ENCODE measurements at regions not wholly inside any gene's neighbourhood (a gene's known extent, or its start where the extent isn't known, plus 50 kb on each side); places are given as distances from the start of the nearest gene placed in this dataset.

- Histone ChIP-seq H3K79me2 (ENCODE audit: low read depth) (no peaks in the 10 kb centered on the region), H3K36me3 (ENCODE audit: low read depth) (no peaks in the 10 kb centered on the region), H3K4me3 (no peak overlapping the region), H3K27me3 (ENCODE audit: insufficient read depth, low read depth) (no peaks in the 10 kb centered on the region), H3K9me3 (ENCODE audit: insufficient read depth, low read depth) (no peaks in the 10 kb centered on the region), H3F3A (ENCODE audit: insufficient read depth, low read depth) (no peaks in the 10 kb centered on the region), H4K20me1 (ENCODE audit: insufficient read depth) (no peaks in the 10 kb centered on the region), H3K4me1 (replicated peaks; ENCODE audit: insufficient read depth) (no peaks in the 10 kb centered on the region), H3K4me2 (no peak overlapping the region), H2AFZ (no peak overlapping the region), H3K9me2 (ENCODE audit: insufficient read depth) (no peaks in the 10 kb centered on the region), H3K27ac (no peak overlapping the region)
- ChIA-PET POLR2A (ENCODE audit: unreplicated experiment) (no interaction called here), CTCF (no interaction called here)
- BruUV-seq (replicated peaks), result no TSS peak
- TF ChIP-seq EZH2 (IDR thresholded peaks at IDR 0.05; ENCODE audit: low read depth), result no peak
- TF ChIP-seq, protein P1, sequence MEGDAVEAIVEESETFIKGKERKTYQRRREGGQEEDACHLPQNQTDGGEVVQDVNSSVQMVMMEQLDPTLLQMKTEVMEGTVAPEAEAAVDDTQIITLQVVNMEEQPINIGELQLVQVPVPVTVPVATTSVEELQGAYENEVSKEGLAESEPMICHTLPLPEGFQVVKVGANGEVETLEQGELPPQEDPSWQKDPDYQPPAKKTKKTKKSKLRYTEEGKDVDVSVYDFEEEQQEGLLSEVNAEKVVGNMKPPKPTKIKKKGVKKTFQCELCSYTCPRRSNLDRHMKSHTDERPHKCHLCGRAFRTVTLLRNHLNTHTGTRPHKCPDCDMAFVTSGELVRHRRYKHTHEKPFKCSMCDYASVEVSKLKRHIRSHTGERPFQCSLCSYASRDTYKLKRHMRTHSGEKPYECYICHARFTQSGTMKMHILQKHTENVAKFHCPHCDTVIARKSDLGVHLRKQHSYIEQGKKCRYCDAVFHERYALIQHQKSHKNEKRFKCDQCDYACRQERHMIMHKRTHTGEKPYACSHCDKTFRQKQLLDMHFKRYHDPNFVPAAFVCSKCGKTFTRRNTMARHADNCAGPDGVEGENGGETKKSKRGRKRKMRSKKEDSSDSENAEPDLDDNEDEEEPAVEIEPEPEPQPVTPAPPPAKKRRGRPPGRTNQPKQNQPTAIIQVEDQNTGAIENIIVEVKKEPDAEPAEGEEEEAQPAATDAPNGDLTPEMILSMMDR (conservative IDR thresholded peaks at IDR 0.05), result no peak
- intact Hi-C loops (cut with micrococcal nuclease; ENCODE audit: unreplicated experiment), result no loop called here
- no peak for DNase-seq
Measured at GRCh38 chr13:76654263-76654662, 231.9 kb downstream of the KCTD12 start.

DNA sequence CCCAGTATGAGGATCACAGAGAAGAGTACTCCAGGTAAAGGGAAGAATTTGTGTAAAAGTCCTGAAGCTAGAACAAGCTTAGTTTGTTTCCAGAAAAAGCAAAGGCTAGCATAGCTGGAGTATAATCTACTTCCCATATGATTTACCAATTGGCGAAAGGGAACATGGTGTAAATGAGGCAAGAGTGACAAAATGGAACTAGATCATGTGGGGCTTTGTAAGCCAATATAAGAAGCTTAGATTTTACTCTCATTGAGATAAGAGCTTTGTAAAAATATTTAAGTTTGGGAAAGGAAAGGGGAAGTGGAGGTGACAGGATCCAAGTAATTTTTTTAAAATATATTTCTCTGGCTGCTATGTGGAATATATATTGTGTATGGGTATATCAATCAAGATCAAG is 234.9 kb downstream of the KCTD12 start:
- no peaks in the 10 kb centered on the region for H3K9me2 ChIP-seq (ENCODE audit: insufficient read depth)
- no peaks in the 10 kb centered on the region for H3K9me3 ChIP-seq (ENCODE audit: insufficient read depth, low read depth)
- H2AFZ ChIP-seq, result no peak overlapping the region
- H3K4me2 ChIP-seq, result no peak overlapping the region
- BruUV-seq (replicated peaks), result no TSS peak
- H3K27ac ChIP-seq, result no peak overlapping the region
- ChIA-PET CTCF (no interaction called here), POLR2A (ENCODE audit: unreplicated experiment) (no interaction called here)
- no peaks in the 10 kb centered on the region for H3K27me3 ChIP-seq (ENCODE audit: insufficient read depth, low read depth)
- H3K4me3 ChIP-seq, result no peak overlapping the region
- no peaks in the 10 kb centered on the region for H3K4me1 ChIP-seq (replicated peaks; ENCODE audit: insufficient read depth)
- no peaks in the 10 kb centered on the region for H3K36me3 ChIP-seq (ENCODE audit: low read depth)
- H3K79me2 ChIP-seq (ENCODE audit: low read depth), result no peaks in the 10 kb centered on the region
- DNase-seq, result no peak
- intact Hi-C loops (cut with micrococcal nuclease; ENCODE audit: unreplicated experiment), result no loop called here
- H4K20me1 ChIP-seq (ENCODE audit: insufficient read depth), result no peaks in the 10 kb centered on the region
- no peaks in the 10 kb centered on the region for H3F3A ChIP-seq (ENCODE audit: insufficient read depth, low read depth)
- TF ChIP-seq, protein P1 (conservative IDR thresholded peaks at IDR 0.05), result no peak
- TF ChIP-seq EZH2 (IDR thresholded peaks at IDR 0.05; ENCODE audit: low read depth), result no peak

- CTCF ChIA-PET, result no interaction called here
- no peaks in the 10 kb centered on the region for H3K9me3 ChIP-seq (ENCODE audit: insufficient read depth, low read depth)
- no peaks in the 10 kb centered on the region for H3K9me2 ChIP-seq (ENCODE audit: insufficient read depth)
- no peaks in the 10 kb centered on the region for H3K27me3 ChIP-seq (ENCODE audit: insufficient read depth, low read depth)
- no peak overlapping the region for H3K27ac ChIP-seq
- intact Hi-C loops (cut with micrococcal nuclease; ENCODE audit: unreplicated experiment), result no loop called here
- H3K36me3 ChIP-seq (ENCODE audit: low read depth), result no peaks in the 10 kb centered on the region
- H4K20me1 ChIP-seq (ENCODE audit: insufficient read depth), result no peaks in the 10 kb centered on the region
- TF ChIP-seq, protein P1 (conservative IDR thresholded peaks at IDR 0.05), result no peak
- TF ChIP-seq EZH2 (IDR thresholded peaks at IDR 0.05; ENCODE audit: low read depth), result no peak
- DNase-seq, result no peak
- no peak overlapping the region for H3K4me2 ChIP-seq
- no peaks in the 10 kb centered on the region for H3K4me1 ChIP-seq (replicated peaks; ENCODE audit: insufficient read depth)
- no peaks in the 10 kb centered on the region for H3F3A ChIP-seq (ENCODE audit: insufficient read depth, low read depth)
- no peak overlapping the region for H2AFZ ChIP-seq
- no TSS peak for BruUV-seq (replicated peaks)
- H3K4me3 ChIP-seq, result no peak overlapping the region
- no peaks in the 10 kb centered on the region for H3K79me2 ChIP-seq (ENCODE audit: low read depth)
- POLR2A ChIA-PET (ENCODE audit: unreplicated experiment), result no interaction called here
Measured at GRCh38 chr13:76647550-76647949, 238.7 kb downstream of the KCTD12 start.
